ENCODE measurements at regions not wholly inside any gene's neighbourhood (a gene's known extent, or its start where the extent isn't known, plus 50 kb on each side); places are given as distances from the start of the nearest gene placed in this dataset.

DNA sequence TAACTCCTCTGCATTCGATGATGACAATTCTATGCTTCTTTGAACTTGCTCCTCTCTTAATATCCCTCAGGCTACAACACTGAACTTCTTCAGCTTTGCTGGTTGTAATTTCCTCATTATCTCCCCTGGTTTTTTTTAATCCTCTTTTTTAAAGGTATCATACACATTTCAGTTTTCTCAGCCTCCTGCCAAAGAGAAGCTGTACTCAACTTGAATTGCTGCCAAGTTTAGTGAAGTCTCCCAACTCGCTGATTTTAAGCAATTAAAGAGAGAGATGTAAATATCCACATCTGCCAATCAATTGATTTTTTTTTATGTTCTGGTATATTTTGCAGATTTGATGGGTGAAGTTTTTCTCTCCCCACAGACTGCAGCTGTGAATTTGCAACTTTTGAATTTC lies 817.8 kb downstream of the GALC start:
- 85% methylated on average over 1 of the region's 2 CpGs for WGBS (ENCODE audit: insufficient coverage, low lambda C conversion rate)
- no peak for DNase-seq
- Histone ChIP-seq H3K4me3 (ENCODE audit: low read length) (no peak overlapping the region), H3K36me3 (ENCODE audit: control insufficient read depth, insufficient read depth, low read length) (no peaks in the 10 kb centered on the region), H3K27ac (ENCODE audit: low read length) (no peak overlapping the region), H3K27me3 (ENCODE audit: control insufficient read depth, insufficient read depth, low read length) (no peaks in the 10 kb centered on the region), H3K9me3 (ENCODE audit: control insufficient read depth, low read depth, low read length) (no peaks in the 10 kb centered on the region), H3K4me1 (ENCODE audit: control insufficient read depth, insufficient read depth, low read length) (no peaks in the 10 kb centered on the region)

GRCh38 chr14:87171141-87171540 lies 821.8 kb downstream of the GALC start:
- no peaks in the 10 kb centered on the region for H3K9me3 ChIP-seq (ENCODE audit: control insufficient read depth, low read depth, low read length)
- DNase-seq, result no peak
- 100% methylated on average over 2 of the region's 2 CpGs for WGBS (ENCODE audit: insufficient coverage, low lambda C conversion rate)

GRCh38 chr14:87170179-87170578 lies 822.8 kb downstream of the GALC start:
- Histone ChIP-seq H3K27me3 (ENCODE audit: control insufficient read depth, insufficient read depth, low read length) (no peaks in the 10 kb centered on the region), H3K4me3 (ENCODE audit: low read length) (no peak overlapping the region), H3K9me3 (ENCODE audit: control insufficient read depth, low read depth, low read length) (no peaks in the 10 kb centered on the region), H3K27ac (ENCODE audit: low read length) (no peak overlapping the region), H3K4me1 (ENCODE audit: control insufficient read depth, insufficient read depth, low read length) (no peaks in the 10 kb centered on the region), H3K36me3 (ENCODE audit: control insufficient read depth, insufficient read depth, low read length) (no peaks in the 10 kb centered on the region)
- no peak for DNase-seq
- WGBS (ENCODE audit: insufficient coverage, low lambda C conversion rate), result 20% methylated on average over 1 of the region's 3 CpGs

More at GRCh38 chr14:87171141-87171540, 821.8 kb downstream of the GALC start:
- no peaks in the 10 kb centered on the region for H3K4me1 ChIP-seq (ENCODE audit: control insufficient read depth, insufficient read depth, low read length)
- H3K36me3 ChIP-seq (ENCODE audit: control insufficient read depth, insufficient read depth, low read length), result no peaks in the 10 kb centered on the region
- no peak overlapping the region for H3K27ac ChIP-seq (ENCODE audit: low read length)
- H3K4me3 ChIP-seq (ENCODE audit: low read length), result no peak overlapping the region
- H3K27me3 ChIP-seq (ENCODE audit: control insufficient read depth, insufficient read depth, low read length), result no peaks in the 10 kb centered on the region

DNA sequence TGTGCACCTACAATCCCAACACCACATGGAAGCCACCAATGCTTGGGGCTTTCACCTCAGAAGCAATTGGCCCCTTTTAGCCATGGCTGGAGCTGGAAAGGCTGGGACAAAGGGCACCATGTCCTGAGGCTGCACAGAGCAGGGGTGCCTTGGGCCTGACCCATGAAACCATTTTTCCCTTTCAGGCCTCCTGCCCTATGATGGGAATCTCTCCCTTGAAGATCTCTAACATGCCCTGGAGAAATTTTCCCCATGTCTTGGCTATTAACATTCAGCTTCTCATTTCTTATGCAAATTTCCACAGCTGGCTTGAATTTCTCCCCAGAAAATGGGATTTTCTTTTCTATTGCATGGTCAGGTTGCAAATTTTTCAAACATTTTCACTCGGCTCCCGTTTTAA lies 823.6 kb downstream of the GALC start:
- Histone ChIP-seq H3K9me3 (ENCODE audit: control insufficient read depth, low read depth, low read length) (no peaks in the 10 kb centered on the region), H3K36me3 (ENCODE audit: control insufficient read depth, insufficient read depth, low read length) (no peaks in the 10 kb centered on the region), H3K27ac (ENCODE audit: low read length) (no peak overlapping the region), H3K4me1 (ENCODE audit: control insufficient read depth, insufficient read depth, low read length) (no peaks in the 10 kb centered on the region), H3K27me3 (ENCODE audit: control insufficient read depth, insufficient read depth, low read length) (no peaks in the 10 kb centered on the region), H3K4me3 (ENCODE audit: low read length) (no peak overlapping the region)
- no peak for DNase-seq
- WGBS (ENCODE audit: insufficient coverage, low lambda C conversion rate), result no CpG with 5 or more reads among the region's 2 CpGs

DNA sequence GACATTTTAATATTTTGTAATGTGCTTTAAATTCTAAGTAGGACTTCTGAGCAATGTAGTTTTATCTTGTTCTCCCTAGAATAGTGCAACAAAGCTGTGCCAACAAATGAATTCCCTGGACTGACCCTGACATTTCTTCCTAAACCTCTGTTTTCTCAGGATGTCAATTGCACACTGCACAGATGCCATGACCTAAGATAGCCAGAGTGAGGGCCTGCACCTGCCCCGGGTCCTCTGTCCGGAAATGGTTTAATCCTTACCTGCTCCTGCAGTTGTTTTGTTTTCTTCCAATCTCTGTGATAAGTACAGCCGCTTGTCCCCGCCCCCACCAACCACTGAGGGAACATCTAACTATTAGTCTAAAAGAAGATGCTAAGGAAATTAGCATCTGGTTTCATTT lies 831.5 kb downstream of the GALC start:
- no peak overlapping the region for H3K27ac ChIP-seq (ENCODE audit: low read length)
- H3K27me3 ChIP-seq (ENCODE audit: control insufficient read depth, insufficient read depth, low read length), result no peaks in the 10 kb centered on the region
- H3K9me3 ChIP-seq (ENCODE audit: control insufficient read depth, low read depth, low read length), result no peaks in the 10 kb centered on the region
- no peak overlapping the region for H3K4me3 ChIP-seq (ENCODE audit: low read length)
- H3K36me3 ChIP-seq (ENCODE audit: control insufficient read depth, insufficient read depth, low read length), result no peaks in the 10 kb centered on the region
- 33% methylated on average over 1 of the region's 4 CpGs for WGBS (ENCODE audit: insufficient coverage, low lambda C conversion rate)
- no peak for DNase-seq
- H3K4me1 ChIP-seq (ENCODE audit: control insufficient read depth, insufficient read depth, low read length), result no peaks in the 10 kb centered on the region

DNA sequence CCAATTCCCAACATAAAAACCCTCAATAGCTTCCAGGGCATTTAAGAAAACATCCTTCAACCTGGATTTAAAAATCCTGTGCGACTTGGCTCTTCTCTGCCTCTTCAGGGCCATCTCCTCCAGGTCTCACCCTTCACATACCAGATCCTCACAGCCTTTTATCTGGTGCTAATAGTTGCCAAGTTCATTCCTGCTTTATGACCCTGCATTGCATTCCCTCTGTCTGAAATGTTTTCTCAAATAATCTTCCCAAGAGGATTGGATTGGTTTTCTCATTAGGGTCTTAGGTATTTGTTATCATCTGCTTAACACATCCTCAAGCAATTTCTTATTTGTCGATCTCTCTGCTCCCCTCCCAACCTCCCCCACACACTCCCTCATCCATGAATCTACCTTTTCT lies 832.0 kb downstream of the GALC start:
- H3K27me3 ChIP-seq (ENCODE audit: control insufficient read depth, insufficient read depth, low read length), result no peaks in the 10 kb centered on the region
- no peak for DNase-seq
- H3K36me3 ChIP-seq (ENCODE audit: control insufficient read depth, insufficient read depth, low read length), result no peaks in the 10 kb centered on the region
- H3K9me3 ChIP-seq (ENCODE audit: control insufficient read depth, low read depth, low read length), result no peaks in the 10 kb centered on the region
- H3K4me3 ChIP-seq (ENCODE audit: low read length), result no peak overlapping the region
- WGBS (ENCODE audit: insufficient coverage, low lambda C conversion rate), result 0% methylated on average over 1 of the region's 2 CpGs
- no peak overlapping the region for H3K27ac ChIP-seq (ENCODE audit: low read length)
- H3K4me1 ChIP-seq (ENCODE audit: control insufficient read depth, insufficient read depth, low read length), result no peaks in the 10 kb centered on the region

DNA sequence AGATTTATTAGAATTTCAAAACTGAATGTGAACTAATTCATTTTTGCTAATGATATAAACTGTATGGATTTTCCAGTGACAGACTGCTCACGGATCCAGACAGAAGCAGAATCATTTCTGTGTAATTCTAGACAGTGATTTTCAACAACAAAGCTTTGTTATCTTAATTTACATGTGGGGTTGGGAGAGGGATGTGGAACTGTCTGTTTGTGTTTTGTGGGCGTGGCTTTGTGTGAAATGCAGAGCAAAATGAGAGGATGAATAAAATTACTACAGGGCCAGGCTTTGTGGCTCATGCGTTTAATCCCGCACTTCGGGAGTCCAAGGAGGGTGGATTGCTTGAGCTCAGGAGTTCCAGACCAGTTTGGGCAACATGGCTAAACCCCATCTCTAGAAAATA lies 834.7 kb downstream of the GALC start:
- Histone ChIP-seq H3K36me3 (ENCODE audit: control insufficient read depth, insufficient read depth, low read length) (no peaks in the 10 kb centered on the region), H3K4me1 (ENCODE audit: control insufficient read depth, insufficient read depth, low read length) (no peaks in the 10 kb centered on the region), H3K27me3 (ENCODE audit: control insufficient read depth, insufficient read depth, low read length) (no peaks in the 10 kb centered on the region), H3K27ac (ENCODE audit: low read length) (no peak overlapping the region), H3K4me3 (ENCODE audit: low read length) (no peak overlapping the region), H3K9me3 (ENCODE audit: control insufficient read depth, low read depth, low read length) (no peaks in the 10 kb centered on the region)
- DNase-seq, result no peak
- no CpG with 5 or more reads among the region's 5 CpGs for WGBS (ENCODE audit: insufficient coverage, low lambda C conversion rate)

GRCh38 chr14:87156878-87157277 lies 836.1 kb downstream of the GALC start:
- H3K4me3 ChIP-seq (ENCODE audit: low read length), result no peak overlapping the region
- H3K4me1 ChIP-seq (ENCODE audit: control insufficient read depth, insufficient read depth, low read length), result no peaks in the 10 kb centered on the region
- H3K27me3 ChIP-seq (ENCODE audit: control insufficient read depth, insufficient read depth, low read length), result no peaks in the 10 kb centered on the region
- H3K9me3 ChIP-seq (ENCODE audit: control insufficient read depth, low read depth, low read length), result no peaks in the 10 kb centered on the region
- H3K36me3 ChIP-seq (ENCODE audit: control insufficient read depth, insufficient read depth, low read length), result no peaks in the 10 kb centered on the region
- no peak for DNase-seq
- no peak overlapping the region for H3K27ac ChIP-seq (ENCODE audit: low read length)

- WGBS (ENCODE audit: insufficient coverage, low lambda C conversion rate), result no CpG with 5 or more reads among the region's 1 CpG
- no peaks in the 10 kb centered on the region for H3K4me1 ChIP-seq (ENCODE audit: control insufficient read depth, insufficient read depth, low read length)
- no peak overlapping the region for H3K27ac ChIP-seq (ENCODE audit: low read length)
- no peaks in the 10 kb centered on the region for H3K27me3 ChIP-seq (ENCODE audit: control insufficient read depth, insufficient read depth, low read length)
- no peak for DNase-seq
- H3K36me3 ChIP-seq (ENCODE audit: control insufficient read depth, insufficient read depth, low read length), result no peaks in the 10 kb centered on the region
- H3K4me3 ChIP-seq (ENCODE audit: low read length), result no peak overlapping the region
- H3K9me3 ChIP-seq (ENCODE audit: control insufficient read depth, low read depth, low read length), result no peaks in the 10 kb centered on the region
Observed at GRCh38 chr14:87155856-87156488, 837.0 kb downstream of the GALC start.

- no peaks in the 10 kb centered on the region for H3K36me3 ChIP-seq (ENCODE audit: control insufficient read depth, insufficient read depth, low read length)
- no peaks in the 10 kb centered on the region for H3K4me1 ChIP-seq (ENCODE audit: control insufficient read depth, insufficient read depth, low read length)
- 89% methylated on average over 3 of the region's 4 CpGs for WGBS (ENCODE audit: insufficient coverage, low lambda C conversion rate)
- no peak overlapping the region for H3K27ac ChIP-seq (ENCODE audit: low read length)
- H3K27me3 ChIP-seq (ENCODE audit: control insufficient read depth, insufficient read depth, low read length), result no peaks in the 10 kb centered on the region
- H3K4me3 ChIP-seq (ENCODE audit: low read length), result no peak overlapping the region
- H3K9me3 ChIP-seq (ENCODE audit: control insufficient read depth, low read depth, low read length), result no peaks in the 10 kb centered on the region
- DNase-seq, result no peak
Observed at GRCh38 chr14:87153901-87154300, 839.1 kb downstream of the GALC start.

- no peak for DNase-seq
- Histone ChIP-seq H3K27ac (ENCODE audit: low read length) (no peak overlapping the region), H3K36me3 (ENCODE audit: control insufficient read depth, insufficient read depth, low read length) (no peaks in the 10 kb centered on the region), H3K27me3 (ENCODE audit: control insufficient read depth, insufficient read depth, low read length) (no peaks in the 10 kb centered on the region), H3K4me1 (ENCODE audit: control insufficient read depth, insufficient read depth, low read length) (no peaks in the 10 kb centered on the region), H3K9me3 (ENCODE audit: control insufficient read depth, low read depth, low read length) (no peaks in the 10 kb centered on the region), H3K4me3 (ENCODE audit: low read length) (no peak overlapping the region)
- 100% methylated on average over 1 of the region's 2 CpGs for WGBS (ENCODE audit: insufficient coverage, low lambda C conversion rate)
Observed at GRCh38 chr14:87153391-87153790, 839.6 kb downstream of the GALC start.

All from large intestine (tissue), 3 donors.